HG03460 (cell line): ENCODE measurements at regions not wholly inside any gene's neighbourhood (a gene's known extent, or its start where the extent isn't known, plus 50 kb on each side); places are given as distances from the start of the nearest gene placed in this dataset.

Experiments used
- ATAC-seq: cut with Tn5 transposase; IDR thresholded peaks from one replicate; pipeline ENCODE4 v1.9.1; 2021; ENCODE audit not compliant: unreplicated experiment

- ATAC-seq = no peak
Observed at GRCh38 chr2:51105811-51106210, 73.9 kb upstream of the NRXN1 start.

DNA sequence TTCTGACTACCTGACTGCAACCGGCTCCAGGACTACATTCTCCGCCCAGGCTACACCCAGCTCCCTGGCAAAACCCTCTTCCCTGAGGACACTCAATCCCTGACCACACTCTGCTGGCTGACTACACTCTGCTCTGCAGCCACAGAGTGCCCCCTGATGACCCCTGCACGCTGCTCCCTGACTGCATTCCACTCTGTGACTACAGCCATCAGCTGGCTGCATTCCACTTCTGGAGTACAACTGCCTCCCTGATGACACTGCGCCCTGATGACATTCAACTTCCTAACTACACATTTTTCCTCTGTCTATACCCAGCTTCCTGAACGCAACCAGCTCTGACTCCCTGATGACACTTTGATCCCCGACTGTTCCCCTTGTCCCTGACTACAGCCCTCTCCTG lies 71.3 kb upstream of the NRXN1 start:
- no peak for ATAC-seq

DNA sequence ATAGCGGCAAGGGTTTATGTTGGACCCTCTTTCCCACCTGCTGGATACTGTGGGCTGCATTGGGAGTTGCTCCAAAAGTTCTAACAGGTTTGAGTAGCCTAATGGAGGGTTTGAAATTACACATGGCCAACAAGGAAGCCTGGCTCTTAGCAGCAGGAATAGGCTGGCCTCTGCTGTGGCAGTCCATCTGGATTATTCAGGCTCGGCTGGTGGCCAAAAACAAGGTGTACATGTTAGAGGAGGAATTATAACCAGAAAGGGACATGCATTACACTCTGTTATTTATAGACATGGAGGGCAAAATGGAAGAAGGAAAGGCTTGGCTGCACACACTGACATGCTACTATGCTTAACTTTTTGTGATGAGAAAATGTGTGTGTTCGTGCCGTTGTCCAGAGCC lies 61.1 kb upstream of the NRXN1 start:
- ATAC-seq = no peak

- ATAC-seq = no peak
Observed at GRCh38 chr2:51085420-51086068, 53.6 kb upstream of the NRXN1 start.

DNA sequence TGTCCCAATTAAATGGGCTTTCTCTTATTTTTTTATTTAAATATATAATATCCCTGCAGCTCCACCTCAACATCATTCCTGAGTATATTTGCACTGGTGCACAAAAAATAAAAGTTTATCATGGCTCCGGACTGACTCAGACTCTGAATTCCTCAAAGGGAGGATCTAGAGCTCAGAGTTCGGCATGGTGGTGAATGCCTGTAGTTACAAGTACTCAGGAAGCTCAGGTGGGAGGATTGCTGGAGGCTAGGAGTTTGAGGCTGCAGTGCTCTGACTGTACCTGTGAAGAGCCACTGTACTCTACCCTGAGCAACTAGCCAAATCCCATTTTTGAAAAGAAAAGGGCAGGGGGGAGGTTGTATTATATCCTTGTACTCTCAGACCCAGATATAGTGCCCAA lies 52.8 kb upstream of the NRXN1 start:
- no peak for ATAC-seq
